ENCODE measurements at regions not wholly inside any gene's neighbourhood (a gene's known extent, or its start where the extent isn't known, plus 50 kb on each side); places are given as distances from the start of the nearest gene placed in this dataset.

DNA sequence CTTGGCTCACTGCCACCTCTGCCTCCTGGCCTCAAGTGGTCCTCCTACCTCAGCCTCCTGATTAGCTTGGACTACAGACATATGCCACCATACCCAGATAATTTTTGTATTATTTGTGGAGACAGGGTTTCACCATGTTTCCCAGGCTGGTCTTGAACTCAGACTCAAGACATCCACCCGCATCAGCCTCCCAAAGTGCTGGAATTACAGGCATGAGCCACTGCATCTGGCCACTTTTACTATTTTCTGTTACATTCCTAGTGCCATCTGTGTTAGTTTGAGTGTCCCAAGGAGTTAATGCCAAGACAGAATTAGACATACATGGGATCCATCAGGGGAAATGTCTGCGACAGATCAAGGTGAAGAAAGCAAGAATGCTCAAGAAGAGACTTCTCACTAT is 288.2 kb upstream of the CTSO start:
- intact Hi-C loops (cut with DNase I) = no loop called here
- H3K4me1 ChIP-seq = no peaks in the 10 kb centered on the region
- no peak overlapping the region for H3K27ac ChIP-seq
- DNase-seq (no peak), ATAC-seq (no peak)
- no peaks in the 10 kb centered on the region for H3K9me3 ChIP-seq
- H3K36me3 ChIP-seq (ENCODE audit: insufficient read depth in 1 of 2, low read depth in 1 of 2) = no peaks in the 10 kb centered on the region
- WGBS, 3 donors = 71 to 80% (median 80%) methylated on average over 2 of the region's 2 CpGs
- H3K4me3 ChIP-seq = no peak overlapping the region
- TF ChIP-seq, protein P1, sequence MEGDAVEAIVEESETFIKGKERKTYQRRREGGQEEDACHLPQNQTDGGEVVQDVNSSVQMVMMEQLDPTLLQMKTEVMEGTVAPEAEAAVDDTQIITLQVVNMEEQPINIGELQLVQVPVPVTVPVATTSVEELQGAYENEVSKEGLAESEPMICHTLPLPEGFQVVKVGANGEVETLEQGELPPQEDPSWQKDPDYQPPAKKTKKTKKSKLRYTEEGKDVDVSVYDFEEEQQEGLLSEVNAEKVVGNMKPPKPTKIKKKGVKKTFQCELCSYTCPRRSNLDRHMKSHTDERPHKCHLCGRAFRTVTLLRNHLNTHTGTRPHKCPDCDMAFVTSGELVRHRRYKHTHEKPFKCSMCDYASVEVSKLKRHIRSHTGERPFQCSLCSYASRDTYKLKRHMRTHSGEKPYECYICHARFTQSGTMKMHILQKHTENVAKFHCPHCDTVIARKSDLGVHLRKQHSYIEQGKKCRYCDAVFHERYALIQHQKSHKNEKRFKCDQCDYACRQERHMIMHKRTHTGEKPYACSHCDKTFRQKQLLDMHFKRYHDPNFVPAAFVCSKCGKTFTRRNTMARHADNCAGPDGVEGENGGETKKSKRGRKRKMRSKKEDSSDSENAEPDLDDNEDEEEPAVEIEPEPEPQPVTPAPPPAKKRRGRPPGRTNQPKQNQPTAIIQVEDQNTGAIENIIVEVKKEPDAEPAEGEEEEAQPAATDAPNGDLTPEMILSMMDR (IDR thresholded peaks at IDR 0.05) = no peak
- H3K27me3 ChIP-seq (ENCODE audit: insufficient read depth in 3 of 3, low read length in 2 of 3) = no peaks in the 10 kb centered on the region

DNA sequence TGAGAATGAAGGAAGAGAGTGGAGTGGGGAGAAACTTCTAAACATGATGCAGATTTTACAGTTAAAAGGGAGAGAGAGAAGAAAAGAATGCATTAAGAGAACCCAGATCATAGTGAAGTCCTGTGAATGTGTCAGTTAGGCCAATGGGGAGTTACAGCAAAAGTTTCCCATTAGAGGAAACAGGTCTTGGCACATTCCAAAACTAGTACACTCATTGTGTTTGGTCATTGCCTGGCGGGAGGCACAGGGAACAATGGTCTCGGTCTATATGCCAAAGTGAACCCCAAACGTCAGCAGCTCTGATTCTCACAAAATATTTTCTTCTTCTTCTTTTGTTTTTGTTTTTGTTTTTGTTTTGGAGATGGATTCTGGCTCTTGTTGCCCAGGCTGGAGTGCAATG is 284.5 kb upstream of the CTSO start:
- Histone ChIP-seq H3K4me3 (no peak overlapping the region), H3K36me3 (ENCODE audit: insufficient read depth in 1 of 2, low read depth in 1 of 2) (no peaks in the 10 kb centered on the region), H3K27me3 (ENCODE audit: insufficient read depth in 3 of 3, low read length in 2 of 3) (no peaks in the 10 kb centered on the region), H3K4me1 (no peaks in the 10 kb centered on the region), H3K27ac (no peak overlapping the region), H3K9me3 (no peaks in the 10 kb centered on the region)
- 76 to 87% (median 84%) methylated on average over 3 of the region's 3 CpGs for WGBS, 3 donors
- intact Hi-C loops (cut with DNase I) = no loop called here
- ATAC-seq (no peak), DNase-seq (no peak)
- TF ChIP-seq, protein P1 (IDR thresholded peaks at IDR 0.05) = no peak

DNA sequence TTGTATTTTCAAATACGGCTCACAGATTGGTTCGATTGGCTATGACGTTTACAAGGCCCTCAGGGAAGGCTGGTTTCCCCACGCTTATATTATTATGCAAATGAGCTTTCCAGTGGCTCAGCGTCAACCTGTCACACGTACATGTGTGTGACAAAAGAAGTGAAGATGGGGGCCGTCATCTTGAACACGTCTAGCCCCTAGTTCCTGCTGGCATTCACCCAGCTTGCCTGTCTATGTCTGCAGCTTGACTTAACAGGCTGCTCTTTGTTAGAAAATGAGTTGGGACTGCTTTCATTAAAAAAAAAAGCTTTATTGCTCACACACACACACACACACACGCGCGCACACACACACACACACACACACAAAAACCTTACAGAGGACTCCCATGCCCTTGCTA is 283.6 kb upstream of the CTSO start:
- H3K4me3 ChIP-seq = no peak overlapping the region
- 66 to 70% (median 68%) methylated on average over 11 of the region's 11 CpGs for WGBS, 3 donors
- intact Hi-C loops (cut with DNase I) = no loop called here
- no peaks in the 10 kb centered on the region for H3K4me1 ChIP-seq
- H3K36me3 ChIP-seq (ENCODE audit: insufficient read depth in 1 of 2, low read depth in 1 of 2) = no peaks in the 10 kb centered on the region
- ATAC-seq (no peak), DNase-seq (no peak)
- H3K9me3 ChIP-seq = no peaks in the 10 kb centered on the region
- no peaks in the 10 kb centered on the region for H3K27me3 ChIP-seq (ENCODE audit: insufficient read depth in 3 of 3, low read length in 2 of 3)
- TF ChIP-seq, protein P1 (IDR thresholded peaks at IDR 0.05) = no peak
- no peak overlapping the region for H3K27ac ChIP-seq

DNA sequence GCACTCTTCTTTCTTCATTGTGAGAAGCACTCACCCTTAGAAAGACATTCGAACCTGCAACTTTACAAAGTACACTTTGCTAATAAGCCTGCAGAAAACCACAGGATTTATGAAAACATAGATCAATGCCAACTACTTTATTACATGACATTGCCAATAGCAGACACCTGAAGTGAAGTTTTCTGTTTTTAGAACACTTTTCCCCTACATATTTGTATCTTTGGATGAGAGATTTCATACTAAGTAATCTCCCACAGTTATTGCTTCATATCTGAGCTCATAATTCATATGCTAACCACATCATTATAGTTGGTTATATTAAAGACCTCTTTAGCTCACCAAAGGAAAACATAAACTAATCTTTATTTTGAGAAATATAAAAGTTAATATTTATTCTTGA is 276.5 kb upstream of the CTSO start:
- 71 to 86% (median 74%) methylated on average over 1 of the region's 1 CpG for WGBS, 3 donors
- TF ChIP-seq, protein P1 (IDR thresholded peaks at IDR 0.05) = no peak
- H3K27ac ChIP-seq = no peak overlapping the region
- H3K4me3 ChIP-seq = no peak overlapping the region
- no peaks in the 10 kb centered on the region for H3K4me1 ChIP-seq
- DNase-seq (no peak), ATAC-seq (no peak)
- no peaks in the 10 kb centered on the region for H3K36me3 ChIP-seq (ENCODE audit: insufficient read depth in 1 of 2, low read depth in 1 of 2)
- no peaks in the 10 kb centered on the region for H3K27me3 ChIP-seq (ENCODE audit: insufficient read depth in 3 of 3, low read length in 2 of 3)
- H3K9me3 ChIP-seq = no peaks in the 10 kb centered on the region
- intact Hi-C loops (cut with DNase I) = no loop called here

DNA sequence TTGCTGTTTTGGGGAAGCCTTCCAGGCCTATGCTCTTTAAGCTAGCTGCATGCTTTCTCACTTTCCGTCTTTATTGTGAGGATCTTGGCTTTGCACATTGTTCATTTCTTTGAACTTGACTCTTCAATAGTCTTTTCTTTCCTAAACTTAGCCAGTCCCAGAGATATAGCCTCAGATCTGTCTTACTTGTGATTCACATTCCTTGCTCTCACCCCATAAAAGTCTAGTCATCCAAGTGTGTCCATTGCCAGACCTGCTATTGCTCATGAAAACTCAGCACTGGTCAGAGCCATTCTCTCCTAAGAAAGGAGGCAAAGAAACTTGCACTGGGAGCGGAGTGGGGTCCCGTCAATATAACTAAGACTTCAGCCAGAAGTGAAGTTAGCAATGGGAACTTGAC is 275.0 kb upstream of the CTSO start:
- intact Hi-C loops (cut with DNase I) = no loop called here
- no peaks in the 10 kb centered on the region for H3K27me3 ChIP-seq (ENCODE audit: insufficient read depth in 3 of 3, low read length in 2 of 3)
- no peaks in the 10 kb centered on the region for H3K36me3 ChIP-seq (ENCODE audit: insufficient read depth in 1 of 2, low read depth in 1 of 2)
- H3K4me3 ChIP-seq = no peak overlapping the region
- H3K27ac ChIP-seq = no peak overlapping the region
- TF ChIP-seq, protein P1 (IDR thresholded peaks at IDR 0.05) = no peak
- no peak for ATAC-seq
- DNase-seq = no peak
- no peaks in the 10 kb centered on the region for H3K9me3 ChIP-seq
- WGBS, 3 donors = 78 to 91% (median 91%) methylated on average over 3 of the region's 3 CpGs
- H3K4me1 ChIP-seq = no peaks in the 10 kb centered on the region
